HepG2 (cell line): ENCODE measurements at regions not wholly inside any gene's neighbourhood (a gene's known extent, or its start where the extent isn't known, plus 50 kb on each side); places are given as distances from the start of the nearest gene placed in this dataset.

ENCODE experiments used
- BHLHE40 ChIP-seq: IDR thresholded peaks from 2 replicates; pipeline ENCODE4 v1.6.1; 2011; ENCODE audit warnings: low read length, improper control_type of control experiment
- FOXK1 ChIP-seq: sonication (generic); formaldehyde crosslinking; IDR thresholded peaks from 2 replicates; pipeline ENCODE4 v1.4.0; 2020; ENCODE audit warnings: low read depth, missing genetic modification reagents, borderline replicate concordance
- HNRNPH1 ChIP-seq: fragments of 200-400 bp; formaldehyde crosslinking; optimal IDR thresholded peaks from 2 replicates; pipeline ENCODE3; 2017; ENCODE audit warnings: mild to moderate bottlenecking, low read depth, low read length
- JARID2 ChIP-seq: sonication (generic); formaldehyde crosslinking; IDR thresholded peaks from 2 replicates; pipeline ENCODE4 v1.8.1; 2023; ENCODE audit warnings: missing genetic modification reagents, inconsistent platforms; ENCODE audit not compliant: insufficient replicate concordance
- POLR2AphosphoS5 ChIP-seq: IDR thresholded peaks from 2 replicates; pipeline ENCODE4 v1.6.1; 2012; ENCODE audit warnings: low read depth, low read length
- YY1 ChIP-seq: IDR thresholded peaks from 2 replicates; pipeline ENCODE4 v1.6.1; 2011; ENCODE audit warnings: low read length, low read depth, moderate library complexity, mild to moderate bottlenecking; ENCODE audit not compliant: insufficient read depth, insufficient replicate concordance
- ZNF274 ChIP-seq: sonication (generic); formaldehyde crosslinking; IDR thresholded peaks from 2 replicates; pipeline ENCODE4 v1.5.1; 2020; ENCODE audit warnings: mild to moderate bottlenecking, missing genetic modification reagents
- ZNF3 ChIP-seq: IDR thresholded peaks from 2 replicates; pipeline ENCODE4 v1.7.0; 2017; ENCODE audit warnings: inconsistent platforms
- TF ChIP-seq, protein P1 (sequence below): sonication (generic); formaldehyde crosslinking; IDR thresholded peaks from 2 replicates; pipeline ENCODE4 v1.8.0; 2022; ENCODE audit warnings: mild to moderate bottlenecking, missing genetic modification reagents; ENCODE audit not compliant: insufficient replicate concordance
- TF ChIP-seq, protein P2 (sequence below): sonication (generic); formaldehyde crosslinking; IDR thresholded peaks from 2 replicates; pipeline ENCODE4 v1.8.0; 2022; ENCODE audit warnings: mild to moderate bottlenecking, missing genetic modification reagents, borderline replicate concordance
- TF ChIP-seq, protein P3 (sequence below): sonication (generic); formaldehyde crosslinking; IDR thresholded peaks from 2 replicates; pipeline ENCODE4 v1.4.0; 2020; ENCODE audit warnings: missing genetic modification reagents, borderline replicate concordance
- TF ChIP-seq, protein P4 (sequence below): sonication (generic); formaldehyde crosslinking; IDR thresholded peaks from 2 replicates; pipeline ENCODE4 v1.5.0; 2020; ENCODE audit warnings: mild to moderate bottlenecking, missing genetic modification reagents
- TF ChIP-seq, protein P5 (sequence below): sonication (generic); formaldehyde crosslinking; conservative IDR thresholded peaks from 2 replicates; pipeline ENCODE4 v1.4.0; 2020; ENCODE audit warnings: missing genetic modification reagents
- TF ChIP-seq, protein P6 (sequence below), 2 experiments: sonication (generic) in 1 of 2; formaldehyde crosslinking in 1 of 2; IDR thresholded peaks; 2 replicates each; pipeline versions ENCODE4 v1.5.1 to v1.6.1; 2011 to 2020; ENCODE audit warnings: borderline replicate concordance in 1 of 2, low read depth in 1 of 2, low read length in 1 of 2, mild to moderate bottlenecking in 1 of 2, missing genetic modification reagents in 1 of 2, moderate library complexity in 1 of 2

DNA sequence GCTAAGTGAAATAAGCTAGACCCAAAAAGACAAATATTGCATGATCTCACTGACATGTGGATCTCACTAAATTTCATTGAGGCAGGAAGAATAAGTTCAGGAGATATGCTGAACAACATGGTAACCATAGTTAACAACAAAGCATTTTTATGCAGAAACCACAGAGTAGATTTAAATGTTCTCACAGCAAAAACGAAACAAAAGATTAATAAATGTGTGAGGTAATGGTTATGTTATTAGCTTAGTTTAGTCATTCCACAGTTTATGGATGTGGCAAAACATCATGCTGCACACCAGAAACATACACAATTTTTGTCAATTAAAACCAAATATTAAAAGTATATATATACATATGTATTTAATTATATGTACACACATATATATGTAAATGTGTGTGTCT is 765.8 kb downstream of the SLITRK5 start:
- TF ChIP-seq, protein P1, sequence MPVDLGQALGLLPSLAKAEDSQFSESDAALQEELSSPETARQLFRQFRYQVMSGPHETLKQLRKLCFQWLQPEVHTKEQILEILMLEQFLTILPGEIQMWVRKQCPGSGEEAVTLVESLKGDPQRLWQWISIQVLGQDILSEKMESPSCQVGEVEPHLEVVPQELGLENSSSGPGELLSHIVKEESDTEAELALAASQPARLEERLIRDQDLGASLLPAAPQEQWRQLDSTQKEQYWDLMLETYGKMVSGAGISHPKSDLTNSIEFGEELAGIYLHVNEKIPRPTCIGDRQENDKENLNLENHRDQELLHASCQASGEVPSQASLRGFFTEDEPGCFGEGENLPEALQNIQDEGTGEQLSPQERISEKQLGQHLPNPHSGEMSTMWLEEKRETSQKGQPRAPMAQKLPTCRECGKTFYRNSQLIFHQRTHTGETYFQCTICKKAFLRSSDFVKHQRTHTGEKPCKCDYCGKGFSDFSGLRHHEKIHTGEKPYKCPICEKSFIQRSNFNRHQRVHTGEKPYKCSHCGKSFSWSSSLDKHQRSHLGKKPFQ (CRISPR knock-in tag), result no peak
- TF ChIP-seq FOXK1 (CRISPR knock-in tag) (no peak), HNRNPH1 (no peak), ZNF274 (CRISPR knock-in tag) (no peak), BHLHE40 (no peak), YY1 (no peak), POLR2AphosphoS5 (no peak), JARID2 (CRISPR knock-in tag) (no peak), ZNF3 (CRISPR knock-in tag) (no peak)
- TF ChIP-seq, protein P2, sequence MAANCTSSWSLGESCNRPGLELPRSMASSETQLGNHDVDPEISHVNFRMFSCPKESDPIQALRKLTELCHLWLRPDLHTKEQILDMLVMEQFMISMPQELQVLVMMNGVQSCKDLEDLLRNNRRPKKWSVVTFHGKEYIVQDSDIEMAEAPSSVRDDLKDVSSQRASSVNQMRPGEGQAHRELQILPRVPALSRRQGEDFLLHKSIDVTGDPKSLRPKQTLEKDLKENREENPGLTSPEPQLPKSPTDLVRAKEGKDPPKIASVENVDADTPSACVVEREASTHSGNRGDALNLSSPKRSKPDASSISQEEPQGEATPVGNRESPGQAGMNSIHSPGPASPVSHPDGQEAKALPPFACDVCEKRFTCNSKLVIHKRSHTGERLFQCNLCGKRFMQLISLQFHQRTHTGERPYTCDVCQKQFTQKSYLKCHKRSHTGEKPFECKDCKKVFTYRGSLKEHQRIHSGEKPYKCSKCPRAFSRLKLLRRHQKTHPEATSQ (CRISPR knock-in tag), result no peak
- TF ChIP-seq, protein P3, sequence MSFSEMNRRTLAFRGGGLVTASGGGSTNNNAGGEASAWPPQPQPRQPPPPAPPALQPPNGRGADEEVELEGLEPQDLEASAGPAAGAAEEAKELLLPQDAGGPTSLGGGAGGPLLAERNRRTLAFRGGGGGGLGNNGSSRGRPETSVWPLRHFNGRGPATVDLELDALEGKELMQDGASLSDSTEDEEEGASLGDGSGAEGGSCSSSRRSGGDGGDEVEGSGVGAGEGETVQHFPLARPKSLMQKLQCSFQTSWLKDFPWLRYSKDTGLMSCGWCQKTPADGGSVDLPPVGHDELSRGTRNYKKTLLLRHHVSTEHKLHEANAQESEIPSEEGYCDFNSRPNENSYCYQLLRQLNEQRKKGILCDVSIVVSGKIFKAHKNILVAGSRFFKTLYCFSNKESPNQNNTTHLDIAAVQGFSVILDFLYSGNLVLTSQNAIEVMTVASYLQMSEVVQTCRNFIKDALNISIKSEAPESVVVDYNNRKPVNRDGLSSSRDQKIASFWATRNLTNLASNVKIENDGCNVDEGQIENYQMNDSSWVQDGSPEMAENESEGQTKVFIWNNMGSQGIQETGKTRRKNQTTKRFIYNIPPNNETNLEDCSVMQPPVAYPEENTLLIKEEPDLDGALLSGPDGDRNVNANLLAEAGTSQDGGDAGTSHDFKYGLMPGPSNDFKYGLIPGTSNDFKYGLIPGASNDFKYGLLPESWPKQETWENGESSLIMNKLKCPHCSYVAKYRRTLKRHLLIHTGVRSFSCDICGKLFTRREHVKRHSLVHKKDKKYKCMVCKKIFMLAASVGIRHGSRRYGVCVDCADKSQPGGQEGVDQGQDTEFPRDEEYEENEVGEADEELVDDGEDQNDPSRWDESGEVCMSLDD (CRISPR knock-in tag), result no peak
- TF ChIP-seq, protein P4, sequence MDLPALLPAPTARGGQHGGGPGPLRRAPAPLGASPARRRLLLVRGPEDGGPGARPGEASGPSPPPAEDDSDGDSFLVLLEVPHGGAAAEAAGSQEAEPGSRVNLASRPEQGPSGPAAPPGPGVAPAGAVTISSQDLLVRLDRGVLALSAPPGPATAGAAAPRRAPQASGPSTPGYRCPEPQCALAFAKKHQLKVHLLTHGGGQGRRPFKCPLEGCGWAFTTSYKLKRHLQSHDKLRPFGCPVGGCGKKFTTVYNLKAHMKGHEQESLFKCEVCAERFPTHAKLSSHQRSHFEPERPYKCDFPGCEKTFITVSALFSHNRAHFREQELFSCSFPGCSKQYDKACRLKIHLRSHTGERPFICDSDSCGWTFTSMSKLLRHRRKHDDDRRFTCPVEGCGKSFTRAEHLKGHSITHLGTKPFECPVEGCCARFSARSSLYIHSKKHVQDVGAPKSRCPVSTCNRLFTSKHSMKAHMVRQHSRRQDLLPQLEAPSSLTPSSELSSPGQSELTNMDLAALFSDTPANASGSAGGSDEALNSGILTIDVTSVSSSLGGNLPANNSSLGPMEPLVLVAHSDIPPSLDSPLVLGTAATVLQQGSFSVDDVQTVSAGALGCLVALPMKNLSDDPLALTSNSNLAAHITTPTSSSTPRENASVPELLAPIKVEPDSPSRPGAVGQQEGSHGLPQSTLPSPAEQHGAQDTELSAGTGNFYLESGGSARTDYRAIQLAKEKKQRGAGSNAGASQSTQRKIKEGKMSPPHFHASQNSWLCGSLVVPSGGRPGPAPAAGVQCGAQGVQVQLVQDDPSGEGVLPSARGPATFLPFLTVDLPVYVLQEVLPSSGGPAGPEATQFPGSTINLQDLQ (CRISPR knock-in tag), result no peak
- TF ChIP-seq, protein P5, sequence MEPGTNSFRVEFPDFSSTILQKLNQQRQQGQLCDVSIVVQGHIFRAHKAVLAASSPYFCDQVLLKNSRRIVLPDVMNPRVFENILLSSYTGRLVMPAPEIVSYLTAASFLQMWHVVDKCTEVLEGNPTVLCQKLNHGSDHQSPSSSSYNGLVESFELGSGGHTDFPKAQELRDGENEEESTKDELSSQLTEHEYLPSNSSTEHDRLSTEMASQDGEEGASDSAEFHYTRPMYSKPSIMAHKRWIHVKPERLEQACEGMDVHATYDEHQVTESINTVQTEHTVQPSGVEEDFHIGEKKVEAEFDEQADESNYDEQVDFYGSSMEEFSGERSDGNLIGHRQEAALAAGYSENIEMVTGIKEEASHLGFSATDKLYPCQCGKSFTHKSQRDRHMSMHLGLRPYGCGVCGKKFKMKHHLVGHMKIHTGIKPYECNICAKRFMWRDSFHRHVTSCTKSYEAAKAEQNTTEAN (CRISPR knock-in tag), result no peak
- TF ChIP-seq, protein P6, sequence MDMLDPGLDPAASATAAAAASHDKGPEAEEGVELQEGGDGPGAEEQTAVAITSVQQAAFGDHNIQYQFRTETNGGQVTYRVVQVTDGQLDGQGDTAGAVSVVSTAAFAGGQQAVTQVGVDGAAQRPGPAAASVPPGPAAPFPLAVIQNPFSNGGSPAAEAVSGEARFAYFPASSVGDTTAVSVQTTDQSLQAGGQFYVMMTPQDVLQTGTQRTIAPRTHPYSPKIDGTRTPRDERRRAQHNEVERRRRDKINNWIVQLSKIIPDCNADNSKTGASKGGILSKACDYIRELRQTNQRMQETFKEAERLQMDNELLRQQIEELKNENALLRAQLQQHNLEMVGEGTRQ (IDR thresholded peaks at IDR 0.05; ENCODE audit: low read depth, low read length), result no peak
- TF ChIP-seq, protein P6 (CRISPR knock-in tag; IDR thresholded peaks at IDR 0.05; ENCODE audit: borderline replicate concordance), result no peak
